NCI-H187 (cell line): ENCODE measurements at regions not wholly inside any gene's neighbourhood (a gene's known extent, or its start where the extent isn't known, plus 50 kb on each side); places are given as distances from the start of the nearest gene placed in this dataset.

Source experiments
- DNase-seq, 2 experiments: peaks; one replicate each; lab custom pipeline; 2025; lab: John Stamatoyannopoulos, UW

GRCh38 chr13:111999352-111999751, 67.6 kb upstream of the SOX1 start:
- no peak for DNase-seq

GRCh38 chr13:112000888-112001287, 66.1 kb upstream of the SOX1 start:
- DNase-seq = no peak

GRCh38 chr13:112001571-112001970, 65.4 kb upstream of the SOX1 start:
- DNase-seq = no peak

- DNase-seq = no peak
Measured at GRCh38 chr13:112003396-112003795, 63.6 kb upstream of the SOX1 start.

GRCh38 chr13:112003941-112004340, 63.0 kb upstream of the SOX1 start:
- no peak for DNase-seq

GRCh38 chr13:112005925-112006324, 61.0 kb upstream of the SOX1 start:
- DNase-seq = no peak

GRCh38 chr13:112007191-112007590, 59.8 kb upstream of the SOX1 start:
- DNase-seq = no peak

- no peak for DNase-seq
Measured at GRCh38 chr13:112010714-112011113, 56.2 kb upstream of the SOX1 start.

- DNase-seq = no peak
Measured at GRCh38 chr13:112012016-112012704, 54.8 kb upstream of the SOX1 start.

- no peak for DNase-seq
Measured at GRCh38 chr13:112012705-112013085, 54.3 kb upstream of the SOX1 start.

- no peak for DNase-seq
Measured at GRCh38 chr13:112013665-112014064, 53.3 kb upstream of the SOX1 start.

- no peak for DNase-seq
Measured at GRCh38 chr13:112014857-112015256, 52.1 kb upstream of the SOX1 start.
